HG03378 (cell line): ENCODE measurements at regions not wholly inside any gene's neighbourhood (a gene's known extent, or its start where the extent isn't known, plus 50 kb on each side); places are given as distances from the start of the nearest gene placed in this dataset.
"Not testable (repeated sequence)": the region's sequence is repeated elsewhere in the genome, so short reads cannot be mapped to it uniquely, and the experiment has no call there.

Source experiments
- ATAC-seq: cut with Tn5 transposase; IDR thresholded peaks from one replicate; pipeline ENCODE4 v1.9.1; 2021; ENCODE audit warnings: mild to moderate bottlenecking, moderate library complexity; ENCODE audit not compliant: unreplicated experiment

DNA sequence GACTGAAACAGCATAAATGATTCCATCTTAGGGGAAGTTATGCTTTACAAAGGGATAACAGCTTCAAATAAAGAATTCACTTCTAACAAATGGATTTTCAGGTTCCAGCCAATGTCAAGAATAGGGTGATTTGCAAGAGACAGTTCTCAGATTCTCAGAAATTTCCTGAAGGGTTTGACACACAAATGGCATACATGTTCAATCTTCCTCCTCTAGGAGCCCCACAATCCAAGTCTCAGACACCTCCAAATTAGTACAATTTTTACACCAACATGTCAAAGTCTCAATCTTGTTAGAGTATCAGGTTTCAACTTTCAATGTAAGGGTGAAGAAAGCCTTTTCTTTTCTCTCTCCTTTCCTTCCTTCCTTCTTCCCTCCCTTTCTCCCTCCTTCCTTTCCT lies 996.6 kb downstream of the TLE1 start:
- no peak for ATAC-seq

DNA sequence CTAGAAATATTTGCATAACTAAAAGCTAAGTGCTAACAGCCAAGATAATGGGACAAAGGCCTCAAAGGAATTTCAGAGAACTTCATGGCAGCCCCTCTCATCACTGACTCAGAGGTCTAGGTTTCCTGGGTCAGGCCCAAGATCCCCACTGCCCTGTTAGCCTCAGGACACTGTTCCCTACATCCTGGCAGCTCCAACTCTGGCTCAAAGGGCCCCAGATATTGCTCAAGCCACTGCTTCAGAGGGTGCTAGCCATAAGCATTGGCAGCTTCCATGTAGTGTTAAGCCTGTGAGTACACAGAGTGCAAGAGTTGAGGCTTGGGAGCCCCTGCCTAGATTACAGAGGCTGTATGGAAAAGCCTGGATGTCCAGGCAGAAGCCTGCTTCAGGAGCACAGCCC lies 998.1 kb downstream of the TLE1 start:
- ATAC-seq: no peak

DNA sequence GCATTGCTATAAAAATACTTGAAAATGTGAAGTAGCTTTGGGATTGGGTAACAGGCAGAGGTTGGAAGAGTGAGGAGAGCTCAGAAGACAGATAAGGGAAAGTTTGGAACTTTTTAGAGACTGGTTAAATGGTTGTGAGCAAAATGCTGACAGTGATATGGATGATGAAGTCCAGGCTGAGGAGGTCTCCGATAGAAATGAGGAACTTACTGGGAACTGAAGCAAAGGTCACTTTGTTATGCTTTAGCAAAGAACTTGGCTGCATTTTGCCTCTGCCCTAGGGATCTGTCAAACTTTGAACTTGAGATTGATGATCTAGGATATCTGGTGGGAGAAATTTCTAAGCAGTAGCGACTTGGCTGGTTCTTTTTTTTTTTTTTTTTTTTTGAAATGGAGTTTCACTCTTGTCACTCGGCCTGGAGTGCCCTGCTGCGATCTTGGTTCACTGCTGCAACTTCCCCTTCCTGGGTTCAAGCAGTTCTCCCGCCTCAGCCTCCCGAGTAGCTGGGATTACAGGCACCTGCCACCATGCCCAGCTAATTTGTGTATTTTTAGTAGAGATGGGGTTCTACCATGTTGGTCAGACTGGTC lies 998.9 kb downstream of the TLE1 start:
- no peak for ATAC-seq

DNA sequence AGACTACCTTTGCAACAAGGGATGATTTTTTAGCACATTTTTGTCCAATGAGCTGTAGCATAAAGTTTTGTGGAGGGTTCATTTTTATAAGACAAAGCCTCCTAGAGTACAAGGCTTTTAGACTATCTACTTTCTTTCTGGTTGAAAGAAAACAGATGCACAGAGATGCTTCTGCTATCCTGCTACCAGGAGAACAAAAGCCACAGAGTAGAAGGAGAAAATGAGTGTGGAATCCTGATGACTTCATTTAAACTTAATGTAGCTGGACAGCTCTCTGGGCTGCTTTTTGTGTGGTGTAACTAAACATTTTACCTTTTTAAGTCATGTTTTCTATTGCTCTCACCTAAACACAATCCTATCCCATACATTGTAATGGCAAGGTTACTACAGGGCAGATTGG lies 1009.4 kb downstream of the TLE1 start:
- ATAC-seq: no peak

DNA sequence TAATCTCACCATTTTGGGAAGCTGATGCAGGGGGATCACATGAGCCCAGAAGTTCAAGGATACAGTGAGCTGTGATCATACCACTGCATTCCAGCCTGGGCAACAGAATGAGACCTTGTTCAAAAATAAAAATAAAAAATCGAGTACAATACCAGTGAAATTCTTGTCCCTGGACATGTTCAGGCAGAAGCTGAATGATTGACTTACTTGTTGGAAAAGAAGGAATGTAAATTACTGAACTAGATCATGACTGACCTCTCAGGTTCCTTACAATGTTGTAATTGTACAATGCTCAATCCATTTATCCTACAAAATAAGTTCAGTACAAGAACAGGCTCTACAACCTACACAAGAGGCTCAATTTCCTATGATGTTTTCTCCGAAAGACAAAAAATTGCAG lies 1010.4 kb downstream of the TLE1 start:
- no peak for ATAC-seq

DNA sequence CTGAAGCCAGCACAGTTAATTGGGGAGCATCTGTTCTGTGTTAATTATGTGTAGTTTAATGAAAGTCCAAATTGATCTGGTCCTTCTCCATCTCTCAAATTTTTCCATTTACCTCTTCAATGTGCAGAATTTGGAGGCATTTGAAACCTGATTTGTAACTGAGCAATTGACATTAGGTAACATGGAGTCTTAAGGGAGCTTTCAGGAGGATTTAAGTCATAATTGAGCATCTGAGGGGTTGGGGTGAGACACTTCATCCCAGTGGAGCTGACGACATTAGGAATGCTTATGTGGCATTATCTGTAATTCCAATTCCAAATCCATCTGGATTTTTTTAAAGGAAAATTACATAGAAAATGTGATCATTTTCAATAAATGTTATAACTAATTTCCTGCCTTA lies 1015.9 kb downstream of the TLE1 start:
- ATAC-seq: no peak

DNA sequence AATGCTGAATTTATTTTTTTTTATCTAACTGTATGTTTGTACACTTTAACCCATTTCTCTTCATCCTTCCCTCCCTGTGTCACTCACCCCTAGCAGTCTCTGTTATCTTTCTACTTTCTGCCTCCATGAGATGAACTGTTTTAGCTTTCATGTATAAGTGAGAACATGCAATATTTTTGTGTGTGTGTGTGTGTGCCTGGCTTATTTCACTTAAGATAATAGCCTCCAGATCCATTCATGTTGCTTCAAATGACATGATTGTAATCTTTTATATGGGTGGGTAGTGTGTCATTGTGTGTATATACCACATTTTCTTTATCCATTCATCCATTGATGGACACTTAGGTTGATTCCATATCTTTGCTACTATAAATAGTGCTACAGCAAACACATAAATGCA lies 1023.9 kb downstream of the TLE1 start:
- ATAC-seq: no peak

DNA sequence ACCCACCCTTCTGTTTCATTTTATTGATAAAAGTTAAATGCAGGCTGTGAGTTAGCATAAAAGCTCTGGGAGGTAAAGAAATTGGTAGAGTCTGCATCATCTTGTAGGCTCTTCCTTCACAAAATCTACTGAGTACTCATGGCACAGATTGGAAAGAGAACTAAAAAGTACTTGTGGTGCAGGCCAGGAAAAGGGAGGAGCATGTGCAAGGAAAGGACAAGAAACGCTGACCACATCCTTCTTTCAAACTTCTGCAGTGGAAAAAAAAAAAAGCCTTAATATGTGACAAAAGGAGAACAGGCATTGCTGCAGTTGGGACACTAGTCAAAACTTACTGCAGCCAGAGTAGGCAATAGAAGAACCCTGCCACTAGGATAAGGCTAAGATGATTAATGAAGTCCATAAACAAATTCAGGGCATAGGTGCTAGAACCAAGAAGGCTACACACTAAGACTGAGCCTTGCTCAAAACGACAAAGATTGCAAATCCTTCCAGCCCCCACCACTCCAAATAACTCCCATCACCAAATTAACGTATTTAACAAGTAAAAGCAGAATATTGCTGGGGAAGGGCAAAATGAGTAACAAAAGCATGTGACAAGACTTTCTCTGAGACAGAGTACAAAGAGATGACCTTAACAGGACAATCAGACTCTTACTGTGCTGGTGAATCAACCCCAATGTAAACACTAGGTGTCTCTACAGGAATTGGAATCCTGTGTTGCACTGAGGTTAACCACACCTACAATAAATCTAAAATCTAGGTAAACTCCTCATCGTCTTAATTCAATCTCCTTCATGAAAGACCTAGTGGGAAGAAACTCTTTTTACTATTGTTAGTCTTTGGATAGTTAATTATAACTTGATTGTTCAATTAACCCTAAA lies 1024.8 kb downstream of the TLE1 start:
- no peak for ATAC-seq

DNA sequence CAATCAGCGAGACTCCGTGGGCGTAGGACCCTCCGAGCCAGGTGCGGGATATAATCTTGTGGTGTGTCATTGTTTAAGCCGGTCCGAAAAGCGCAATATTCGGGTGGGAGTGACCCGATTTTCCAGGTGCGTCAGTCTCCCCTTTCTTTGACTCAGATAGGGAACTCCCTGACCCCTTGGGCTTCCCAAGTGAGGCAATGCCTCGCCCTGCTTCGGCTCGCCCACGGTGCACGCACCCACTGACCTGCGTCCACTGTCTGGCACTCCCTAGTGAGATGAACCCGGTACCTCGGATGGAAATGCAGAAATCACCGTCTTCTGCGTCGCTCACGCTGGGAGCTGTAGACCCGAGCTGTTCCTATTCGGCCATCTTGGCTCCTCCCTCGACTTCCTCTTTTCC lies 1029.6 kb downstream of the TLE1 start:
- ATAC-seq: not testable (repeated sequence)

DNA sequence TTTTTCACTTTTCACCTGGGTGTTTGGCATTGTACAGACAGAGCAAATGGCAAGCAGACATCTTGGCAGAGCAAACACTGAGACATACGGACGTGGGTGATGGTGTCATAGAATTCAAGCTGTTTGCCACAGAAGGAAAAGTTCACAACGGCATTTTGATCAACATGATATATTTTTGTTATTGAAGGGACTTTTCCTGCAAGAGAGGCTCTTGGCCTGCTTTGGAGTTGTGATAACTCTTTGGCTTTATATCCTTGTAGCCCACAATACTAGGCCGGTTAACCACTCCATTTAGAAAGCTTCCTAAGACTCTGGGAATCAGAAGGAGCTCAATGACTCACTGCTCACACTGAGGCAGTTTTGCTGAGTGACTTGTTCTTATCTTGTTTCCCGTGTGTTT lies 1038.3 kb downstream of the TLE1 start:
- ATAC-seq: no peak

DNA sequence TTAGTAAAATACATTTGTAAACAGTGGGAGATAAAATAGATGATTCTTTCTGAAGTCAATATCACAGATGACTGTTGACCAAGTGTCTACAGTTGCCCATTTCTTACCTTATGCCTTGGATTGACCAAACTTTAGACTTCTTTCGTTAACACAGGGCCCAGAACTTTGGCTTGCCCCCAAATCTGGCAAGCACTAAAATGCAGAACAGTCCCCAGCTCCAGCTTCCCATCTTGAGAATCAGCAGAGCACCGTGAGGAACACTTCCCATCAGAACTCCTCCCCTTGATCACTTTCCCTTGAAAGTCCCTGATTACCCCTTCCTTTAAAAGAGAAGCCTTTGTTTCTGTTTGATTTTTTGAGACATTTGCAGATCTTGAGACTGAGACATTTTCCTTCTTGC lies 1039.9 kb downstream of the TLE1 start:
- no peak for ATAC-seq

DNA sequence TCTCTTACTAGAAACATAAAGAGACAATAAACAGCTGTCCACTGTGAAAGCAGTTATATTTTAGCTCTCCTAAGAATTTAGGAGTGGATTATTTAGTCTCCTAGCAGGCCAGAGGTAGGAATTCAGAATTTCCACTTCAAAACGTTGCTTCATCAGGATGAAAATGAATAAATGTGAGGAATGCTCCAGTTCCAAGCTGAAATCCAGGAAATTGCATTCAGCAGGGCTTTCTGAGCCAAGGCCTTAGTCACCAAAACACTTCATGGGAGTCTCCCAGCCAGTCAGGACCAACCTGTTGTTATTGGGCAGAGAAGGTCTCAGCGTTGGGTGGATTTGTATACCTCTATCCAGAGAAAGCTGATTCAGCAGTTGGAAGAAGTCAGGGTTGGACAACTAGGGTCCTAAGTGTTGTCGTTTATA lies 1040.3 kb downstream of the TLE1 start:
- ATAC-seq: no peak

DNA sequence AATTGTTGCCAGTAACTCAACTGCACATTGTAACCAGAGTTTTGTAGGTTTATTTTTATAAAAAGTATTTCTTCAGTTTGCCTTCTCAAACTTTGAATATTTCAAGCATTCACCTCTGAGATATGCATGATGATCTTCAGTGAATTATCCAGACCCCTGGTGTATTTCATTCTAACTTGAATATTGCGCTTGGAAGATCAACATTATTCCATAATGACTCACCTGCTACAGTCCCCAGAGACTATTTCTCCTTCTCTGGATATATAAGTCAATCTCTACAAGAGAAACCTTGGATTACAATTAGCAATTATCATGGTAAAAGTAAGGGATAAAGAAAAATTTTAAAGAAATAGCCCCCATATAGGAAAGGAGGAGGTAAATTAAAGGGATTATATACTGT lies 1041.0 kb downstream of the TLE1 start:
- ATAC-seq: no peak

DNA sequence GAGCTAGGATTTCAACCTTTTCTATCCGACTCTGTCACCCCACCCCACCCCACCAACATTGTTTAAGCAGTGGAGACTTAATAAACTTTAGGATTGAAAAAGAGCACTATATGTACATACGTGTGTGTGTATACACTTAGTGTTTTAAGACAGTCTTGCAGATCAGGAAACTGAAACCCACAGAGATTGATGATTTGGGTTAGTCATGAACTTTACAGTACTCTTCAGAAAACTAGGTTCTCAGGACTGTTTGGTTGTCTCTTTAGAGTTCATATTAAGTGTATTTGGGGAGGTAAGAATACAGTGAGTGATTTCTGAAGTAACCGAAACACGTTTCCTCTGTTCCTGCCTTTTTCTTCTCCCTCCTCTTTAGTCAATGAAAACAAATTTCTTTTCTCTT lies 1043.1 kb downstream of the TLE1 start:
- no peak for ATAC-seq

DNA sequence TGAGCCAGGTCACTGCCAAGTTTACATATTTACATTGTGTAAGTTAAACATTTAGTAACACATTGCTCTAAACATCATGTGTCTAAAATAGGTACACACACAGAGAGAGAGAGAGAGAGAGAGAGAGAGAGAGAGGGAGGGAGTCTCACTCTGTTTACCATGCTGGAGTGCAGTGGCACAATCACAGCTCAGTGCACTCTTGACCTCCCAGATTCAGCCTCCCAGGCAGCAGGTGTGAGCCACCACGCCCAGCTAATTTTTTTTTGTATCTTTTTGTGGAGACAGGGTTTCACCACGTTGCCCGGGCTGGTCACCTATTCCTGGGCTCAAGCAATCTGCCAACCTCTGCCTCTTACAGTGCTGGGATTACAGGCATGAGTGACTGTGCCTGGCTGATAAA lies 1045.3 kb downstream of the TLE1 start:
- no peak for ATAC-seq

DNA sequence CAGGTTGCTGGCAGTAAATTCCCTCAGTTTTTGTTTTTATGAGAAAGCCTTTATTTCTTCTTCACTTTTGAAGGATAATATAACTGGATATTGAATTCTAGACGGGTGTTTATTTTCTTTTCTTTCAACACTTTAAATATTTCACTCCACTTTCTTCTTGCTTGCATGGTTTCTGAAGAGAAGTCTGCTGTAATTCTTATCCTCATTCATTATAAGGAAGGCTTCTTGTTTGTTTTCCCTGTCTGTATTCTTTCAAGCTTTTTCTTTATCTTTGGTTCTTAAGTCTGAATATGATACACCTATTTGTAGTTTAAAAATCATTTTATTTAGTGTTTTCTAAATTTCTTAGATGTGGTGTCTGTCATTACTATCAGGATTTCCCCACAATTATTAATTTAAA lies 1054.3 kb downstream of the TLE1 start:
- ATAC-seq: no peak

DNA sequence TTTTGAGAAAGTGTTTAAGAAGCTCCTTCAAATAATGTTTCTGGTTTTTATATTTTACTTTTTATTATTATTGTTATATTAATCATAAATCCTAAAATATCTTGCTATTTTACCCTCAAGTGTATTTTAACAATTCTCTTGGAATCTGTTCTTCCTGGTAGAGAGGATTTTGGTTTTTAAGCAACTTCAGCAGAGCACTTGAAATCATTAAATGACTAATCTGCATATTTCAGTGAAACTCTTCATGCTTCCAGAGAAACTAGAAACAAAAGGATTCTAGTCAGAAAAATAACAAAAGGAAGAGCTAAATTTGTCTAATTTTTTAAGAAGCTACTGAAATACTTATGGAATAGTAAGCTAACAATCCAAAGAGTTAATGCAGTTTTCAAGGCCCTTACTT lies 1057.3 kb downstream of the TLE1 start:
- ATAC-seq: no peak

DNA sequence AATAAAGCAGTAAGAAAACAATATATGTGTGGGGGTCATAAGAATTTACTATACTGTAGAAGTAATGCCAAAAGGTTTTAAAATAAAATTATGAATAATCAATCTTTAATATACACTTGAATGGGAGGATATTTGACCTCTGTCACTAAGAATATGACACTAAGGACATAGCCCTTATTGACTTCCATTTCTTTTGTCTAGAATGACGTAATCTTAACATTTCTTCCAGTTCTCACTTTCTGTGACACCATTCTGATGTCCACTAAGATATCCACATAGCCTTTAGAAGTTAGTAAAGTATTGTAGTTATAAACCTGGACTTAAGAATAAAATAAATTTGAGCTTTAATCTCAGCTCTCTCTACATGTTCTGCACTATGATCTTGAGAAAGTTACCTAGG lies 1050.7 kb downstream of the TLE4 start:
- ATAC-seq: no peak

DNA sequence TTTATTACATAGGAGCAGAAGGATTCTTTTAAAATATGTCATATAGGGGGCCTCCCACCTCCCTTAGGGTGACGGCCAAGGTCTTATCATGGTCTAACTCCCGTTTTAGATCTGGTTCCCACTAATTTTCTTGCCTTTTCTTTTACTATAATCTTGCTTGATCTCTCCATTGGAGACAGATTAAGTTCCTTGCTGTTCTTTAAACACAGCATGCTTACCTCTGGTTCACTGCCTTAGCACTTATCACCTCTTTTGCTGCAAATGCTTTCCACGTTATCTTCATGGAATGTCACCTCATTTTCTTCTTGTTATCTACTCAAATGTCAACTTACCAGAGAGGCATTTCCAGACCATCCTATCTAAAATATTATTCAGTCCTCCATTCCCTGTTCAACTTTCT lies 1047.6 kb downstream of the TLE4 start:
- no peak for ATAC-seq

DNA sequence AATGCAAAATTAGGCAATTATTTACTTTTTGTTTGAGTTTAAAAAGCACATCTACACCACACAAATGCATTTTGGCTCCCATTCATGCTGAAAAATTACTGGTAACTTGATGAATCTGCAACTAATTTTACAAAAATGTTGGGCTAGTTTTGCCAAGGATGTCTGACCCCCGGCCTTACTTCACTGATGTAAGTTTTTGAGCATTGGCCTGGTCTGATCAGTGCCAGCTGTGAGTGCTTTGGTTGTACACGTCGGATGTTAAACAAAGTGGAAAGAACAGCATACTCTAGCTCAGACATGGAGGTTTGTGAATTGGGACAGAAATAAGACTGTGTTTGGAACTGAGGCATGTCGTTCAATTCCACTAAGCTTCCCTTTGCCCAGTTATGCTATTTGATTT lies 1044.2 kb downstream of the TLE4 start:
- no peak for ATAC-seq

DNA sequence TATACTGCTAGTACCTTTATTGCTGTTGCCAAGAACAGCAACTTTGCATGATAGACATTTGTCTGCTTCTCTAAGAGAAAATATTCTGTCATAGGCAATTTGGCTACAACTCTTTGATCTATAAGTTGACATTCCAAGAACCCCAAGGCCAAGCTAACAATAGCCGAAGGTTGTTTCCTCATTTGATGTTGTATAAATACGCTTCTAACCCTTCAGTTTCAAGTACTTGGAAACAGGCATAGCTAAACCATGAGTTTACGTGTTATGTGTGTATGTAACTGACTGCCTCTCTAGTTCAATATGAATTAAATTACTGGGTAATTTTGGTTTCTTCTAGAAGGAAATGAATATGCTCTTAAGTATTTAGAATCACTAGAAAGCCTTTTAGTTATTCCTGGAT lies 1034.0 kb downstream of the TLE4 start:
- ATAC-seq: no peak

DNA sequence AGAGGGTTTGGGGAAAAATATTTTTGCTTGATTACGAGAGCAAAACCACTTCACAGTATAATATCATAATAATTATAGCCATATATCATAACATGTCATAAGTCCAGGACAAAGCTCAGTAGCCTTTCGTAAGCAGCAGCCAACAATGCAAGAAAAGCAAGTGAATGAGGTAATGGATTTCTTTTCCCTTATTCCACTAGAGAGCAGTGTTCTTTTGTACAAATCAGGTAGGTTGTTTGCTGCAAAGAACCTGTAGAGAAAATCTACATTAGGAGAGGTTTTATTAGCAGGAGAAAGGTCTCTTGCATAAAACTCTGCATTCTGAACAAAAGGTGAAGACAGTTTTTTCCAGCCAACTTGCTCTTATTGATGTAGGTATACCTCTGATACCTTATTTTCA lies 1033.4 kb downstream of the TLE4 start:
- no peak for ATAC-seq

DNA sequence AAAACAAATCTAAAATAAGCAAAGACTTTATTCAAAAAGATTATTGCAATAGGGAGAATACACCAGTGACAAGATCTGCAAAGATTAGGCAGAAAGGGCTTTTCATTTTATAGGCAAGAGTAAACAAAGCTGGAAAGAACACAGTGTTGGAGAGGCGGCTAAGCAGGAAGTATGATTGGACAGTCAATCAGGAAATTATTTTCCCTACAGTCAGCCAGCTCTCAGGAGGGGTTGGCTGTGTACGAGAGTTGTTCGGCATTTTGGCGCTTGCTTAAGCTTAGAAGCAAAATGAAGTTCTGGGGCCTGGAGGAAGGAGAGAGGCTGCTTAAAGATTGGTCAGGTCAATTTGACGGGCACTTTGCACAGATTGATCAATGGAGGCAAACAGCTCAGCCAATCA lies 1030.5 kb downstream of the TLE4 start:
- ATAC-seq: no peak
